ENCODE measurements at regions not wholly inside any gene's neighbourhood (a gene's known extent, or its start where the extent isn't known, plus 50 kb on each side); places are given as distances from the start of the nearest gene placed in this dataset.

DNA sequence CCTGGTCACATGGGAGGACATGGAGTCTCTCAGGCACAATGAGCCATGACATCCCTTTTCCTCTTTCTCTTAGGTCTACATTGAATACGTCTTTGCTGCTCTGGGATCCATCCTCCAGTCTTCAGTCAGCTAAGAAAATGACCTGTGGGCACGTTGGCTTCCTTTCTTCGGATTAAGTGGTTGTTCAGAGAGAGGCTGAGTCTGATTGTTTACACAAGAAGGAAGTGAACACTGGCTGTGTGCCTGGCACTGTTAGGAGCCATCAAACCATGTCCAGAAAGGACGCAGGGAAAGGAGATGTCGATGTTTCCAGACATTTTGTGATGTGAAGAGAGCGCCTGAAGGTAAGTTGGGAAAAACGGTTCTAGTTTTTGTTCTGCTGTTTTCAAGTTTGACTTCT is 309.9 kb upstream of the CDYL start:
- 38% methylated on average over 6 of the region's 7 CpGs for WGBS (ENCODE audit: insufficient coverage)
- peaks cover 2% of the 10 kb centered on the region for H3K27me3 ChIP-seq (ENCODE audit: control insufficient read depth, insufficient read depth, low read length)
- H3K9me3 ChIP-seq (ENCODE audit: control insufficient read depth, insufficient read depth, low read length) = peaks cover 4% of the 10 kb centered on the region
- no peak overlapping the region for H3K4me3 ChIP-seq (ENCODE audit: low read depth, low read length)
- DNase-seq (ENCODE audit: low read depth in 4 of 6, low spot score in 6 of 6) = peak in 1 of 6 donors; percentile 14
- peaks cover 4% of the 10 kb centered on the region for H3K4me1 ChIP-seq (ENCODE audit: control insufficient read depth, insufficient read depth, low read length)
- H3K36me3 ChIP-seq (ENCODE audit: control insufficient read depth, insufficient read depth, low read length) = no peaks in the 10 kb centered on the region
- no peak overlapping the region for H3K27ac ChIP-seq (ENCODE audit: low read depth, low read length)

DNA sequence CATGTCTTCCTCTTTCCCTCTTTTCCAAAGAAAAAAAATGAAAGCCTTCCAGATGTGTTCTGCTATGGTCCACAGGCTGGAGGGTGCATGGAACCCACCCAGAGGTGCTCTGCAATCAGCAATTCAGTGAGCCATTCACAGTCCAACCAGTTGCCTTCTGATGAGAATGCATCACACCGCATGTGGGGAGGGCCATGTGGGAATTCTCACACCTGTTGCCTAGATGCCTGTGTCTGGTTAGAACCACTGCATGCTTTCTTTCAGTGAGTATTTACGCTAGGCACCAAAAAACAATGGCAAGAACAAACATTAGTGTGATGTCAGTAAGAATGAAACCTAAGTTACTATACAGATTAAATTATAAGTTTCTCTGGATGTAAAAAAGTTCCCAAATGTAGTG is 311.6 kb upstream of the CDYL start:
- WGBS (ENCODE audit: insufficient coverage) = no CpG with 5 or more reads among the region's 2 CpGs
- no peak for DNase-seq (ENCODE audit: low read depth in 4 of 6, low spot score in 6 of 6)
- H3K36me3 ChIP-seq (ENCODE audit: control insufficient read depth, insufficient read depth, low read length) = no peaks in the 10 kb centered on the region
- H3K27ac ChIP-seq (ENCODE audit: low read depth, low read length) = no peak overlapping the region
- no peak overlapping the region for H3K4me3 ChIP-seq (ENCODE audit: low read depth, low read length)
- peaks cover 2% of the 10 kb centered on the region for H3K27me3 ChIP-seq (ENCODE audit: control insufficient read depth, insufficient read depth, low read length)
- H3K4me1 ChIP-seq (ENCODE audit: control insufficient read depth, insufficient read depth, low read length) = peaks cover 20% of the 10 kb centered on the region
- no peaks in the 10 kb centered on the region for H3K9me3 ChIP-seq (ENCODE audit: control insufficient read depth, insufficient read depth, low read length)

DNA sequence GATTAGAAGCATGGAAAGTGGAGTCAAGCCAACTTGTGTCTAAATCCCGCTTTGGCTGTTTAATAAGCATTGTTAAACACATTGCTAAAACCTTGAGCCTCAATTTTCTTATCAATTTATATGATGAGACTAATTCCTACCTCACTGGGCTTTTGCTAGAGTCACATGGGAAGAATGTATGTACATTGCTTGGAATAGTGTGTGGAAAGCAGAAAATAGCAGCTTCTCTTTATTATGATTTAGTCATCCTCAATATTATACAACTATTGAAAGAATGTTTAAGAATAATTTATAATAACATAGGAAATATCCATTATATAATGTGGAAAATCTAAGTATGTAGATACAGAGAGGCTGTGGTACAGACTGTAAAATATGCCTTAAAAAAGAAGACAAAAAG is 313.0 kb upstream of the CDYL start:
- Histone ChIP-seq H3K4me3 (ENCODE audit: low read depth, low read length) (no peak overlapping the region), H3K9me3 (ENCODE audit: control insufficient read depth, insufficient read depth, low read length) (no peaks in the 10 kb centered on the region), H3K4me1 (ENCODE audit: control insufficient read depth, insufficient read depth, low read length) (peaks cover 21% of the 10 kb centered on the region), H3K36me3 (ENCODE audit: control insufficient read depth, insufficient read depth, low read length) (no peaks in the 10 kb centered on the region), H3K27me3 (ENCODE audit: control insufficient read depth, insufficient read depth, low read length) (peaks cover 2% of the 10 kb centered on the region), H3K27ac (ENCODE audit: low read depth, low read length) (no peak overlapping the region)
- no peak for DNase-seq (ENCODE audit: low read depth in 4 of 6, low spot score in 6 of 6)
- WGBS (ENCODE audit: insufficient coverage) = no CpG with 5 or more reads among the region's 1 CpG

DNA sequence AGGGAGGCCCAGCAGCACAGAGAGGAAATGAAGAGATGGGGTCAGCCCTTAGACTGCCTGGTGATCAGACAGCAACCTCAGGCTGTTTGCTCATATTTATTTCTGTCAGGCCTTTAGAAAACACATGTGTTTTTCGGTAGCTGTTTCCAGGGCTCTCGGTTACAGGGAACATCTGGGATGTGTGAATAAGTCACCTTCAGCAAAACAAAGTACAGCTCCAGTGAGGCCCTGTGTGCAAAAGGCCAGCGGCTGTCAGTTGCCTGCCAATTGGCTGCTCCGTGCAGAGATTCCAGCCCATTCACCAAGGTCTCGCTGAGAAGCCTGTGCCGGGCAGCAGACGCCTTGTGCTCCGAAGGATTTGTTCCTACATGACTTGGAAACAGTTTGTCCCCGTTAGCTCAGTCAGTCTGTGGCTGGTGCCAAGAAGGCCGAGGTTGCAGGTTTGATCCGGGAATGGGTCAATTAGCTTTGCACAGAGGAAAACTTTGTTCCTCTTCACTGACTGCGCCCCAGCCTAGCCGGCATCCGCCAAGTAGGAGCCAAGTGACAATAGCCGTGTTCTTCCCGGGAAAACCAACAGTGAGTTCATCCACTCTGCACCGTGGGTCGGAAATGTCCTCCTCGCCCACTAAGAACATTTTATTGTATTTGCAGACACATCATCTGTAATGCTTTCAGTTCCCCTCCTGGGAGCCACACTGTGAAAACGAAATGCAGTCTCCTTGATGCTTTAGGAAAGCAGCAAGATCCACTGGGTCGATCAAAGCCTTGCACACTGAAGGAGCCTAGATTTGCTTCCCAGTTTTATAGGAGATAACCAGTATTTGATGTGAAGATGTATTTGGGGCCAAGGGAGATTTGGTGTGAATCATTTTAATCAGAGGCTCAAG is 315.4 kb upstream of the CDYL start:
- Histone ChIP-seq H3K27me3 (ENCODE audit: control insufficient read depth, insufficient read depth, low read length) (peaks cover 2% of the 10 kb centered on the region), H3K4me3 (ENCODE audit: low read depth, low read length) (no peak overlapping the region), H3K4me1 (ENCODE audit: control insufficient read depth, insufficient read depth, low read length) (peaks cover 18% of the 10 kb centered on the region), H3K9me3 (ENCODE audit: control insufficient read depth, insufficient read depth, low read length) (peaks cover 3% of the 10 kb centered on the region), H3K36me3 (ENCODE audit: control insufficient read depth, insufficient read depth, low read length) (no peaks in the 10 kb centered on the region), H3K27ac (ENCODE audit: low read depth, low read length) (peak overlapping the region; percentile 59)
- 10% methylated on average over 19 of the region's 21 CpGs for WGBS (ENCODE audit: insufficient coverage)
- peak; percentile 62 to 93 (median 80) for DNase-seq (ENCODE audit: low read depth in 4 of 6, low spot score in 6 of 6)

DNA sequence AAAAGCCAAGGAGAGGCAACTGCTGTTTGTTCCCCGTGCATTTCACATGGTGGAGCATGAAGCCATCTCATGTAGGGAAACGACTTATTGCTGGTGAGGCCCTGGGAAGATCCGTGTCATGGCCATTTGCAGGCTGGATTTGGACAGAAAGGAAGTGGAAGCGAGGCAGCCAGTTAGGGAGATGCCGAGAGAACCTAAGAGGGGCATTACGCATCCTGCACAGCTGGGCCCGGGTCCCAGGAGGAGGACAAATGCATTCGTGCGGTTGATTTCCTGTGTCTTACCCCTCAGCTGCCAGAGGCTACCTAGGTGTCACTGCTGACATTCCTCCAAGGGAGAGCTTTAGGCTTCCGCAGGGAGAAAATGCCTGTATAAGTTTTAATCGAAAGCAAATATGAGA is 316.2 kb upstream of the CDYL start:
- H3K27ac ChIP-seq (ENCODE audit: low read depth, low read length) = peak overlapping the region; percentile 59
- H3K36me3 ChIP-seq (ENCODE audit: control insufficient read depth, insufficient read depth, low read length) = no peaks in the 10 kb centered on the region
- WGBS (ENCODE audit: insufficient coverage) = 73% methylated on average over 10 of the region's 11 CpGs
- peaks cover 3% of the 10 kb centered on the region for H3K9me3 ChIP-seq (ENCODE audit: control insufficient read depth, insufficient read depth, low read length)
- peaks cover 2% of the 10 kb centered on the region for H3K27me3 ChIP-seq (ENCODE audit: control insufficient read depth, insufficient read depth, low read length)
- peaks cover 18% of the 10 kb centered on the region for H3K4me1 ChIP-seq (ENCODE audit: control insufficient read depth, insufficient read depth, low read length)
- H3K4me3 ChIP-seq (ENCODE audit: low read depth, low read length) = no peak overlapping the region
- no peak for DNase-seq (ENCODE audit: low read depth in 4 of 6, low spot score in 6 of 6)

DNA sequence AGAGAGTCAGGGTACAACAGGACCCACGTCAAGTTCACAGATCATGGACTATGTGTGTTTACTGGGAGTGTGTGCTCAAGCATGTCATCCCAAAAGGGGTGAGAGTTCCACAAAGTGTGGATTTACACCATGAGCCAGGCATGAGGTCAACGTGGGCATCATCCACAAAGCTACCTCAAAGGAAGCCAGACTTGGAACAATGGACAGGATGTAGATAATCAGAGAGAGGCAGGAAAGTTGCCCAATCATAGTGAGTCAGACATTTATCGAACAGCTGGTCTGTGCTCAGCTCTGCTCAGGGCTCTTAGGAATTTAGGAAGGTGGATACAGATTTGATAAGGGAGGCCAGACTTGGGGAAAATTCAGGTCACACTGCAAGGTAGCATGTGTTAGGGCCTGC is 317.2 kb upstream of the CDYL start:
- peaks cover 18% of the 10 kb centered on the region for H3K4me1 ChIP-seq (ENCODE audit: control insufficient read depth, insufficient read depth, low read length)
- 92% methylated on average over 3 of the region's 3 CpGs for WGBS (ENCODE audit: insufficient coverage)
- H3K36me3 ChIP-seq (ENCODE audit: control insufficient read depth, insufficient read depth, low read length) = no peaks in the 10 kb centered on the region
- no peak overlapping the region for H3K4me3 ChIP-seq (ENCODE audit: low read depth, low read length)
- DNase-seq (ENCODE audit: low read depth in 4 of 6, low spot score in 6 of 6) = no peak
- peaks cover 2% of the 10 kb centered on the region for H3K27me3 ChIP-seq (ENCODE audit: control insufficient read depth, insufficient read depth, low read length)
- no peak overlapping the region for H3K27ac ChIP-seq (ENCODE audit: low read depth, low read length)
- peaks cover 3% of the 10 kb centered on the region for H3K9me3 ChIP-seq (ENCODE audit: control insufficient read depth, insufficient read depth, low read length)

DNA sequence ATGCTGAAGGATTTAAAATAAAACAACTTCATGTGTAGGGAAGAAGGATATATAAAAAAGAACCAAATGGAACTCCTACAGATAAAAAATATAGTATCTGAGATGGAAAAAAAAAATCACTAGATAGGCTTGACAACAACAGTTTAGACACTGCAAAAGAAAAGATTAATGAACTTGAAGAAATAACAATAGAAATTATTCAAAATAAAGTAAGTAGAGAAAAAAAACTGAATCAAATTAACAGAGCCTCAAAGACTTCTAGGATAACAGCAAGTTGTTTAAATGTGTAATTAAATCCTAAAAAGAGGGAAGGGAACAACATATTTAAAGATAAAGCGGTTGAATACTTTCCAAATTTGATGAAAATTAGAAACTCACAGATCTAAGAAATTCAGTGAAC is 316.3 kb upstream of the ECI2 start:
- H3K4me1 ChIP-seq (ENCODE audit: control insufficient read depth, insufficient read depth, low read length) = no peaks in the 10 kb centered on the region
- peaks cover 6% of the 10 kb centered on the region for H3K9me3 ChIP-seq (ENCODE audit: control insufficient read depth, insufficient read depth, low read length)
- DNase-seq (ENCODE audit: low read depth in 4 of 6, low spot score in 6 of 6) = no peak
- H3K27ac ChIP-seq (ENCODE audit: low read depth, low read length) = no peak overlapping the region
- no peak overlapping the region for H3K4me3 ChIP-seq (ENCODE audit: low read depth, low read length)
- no peaks in the 10 kb centered on the region for H3K36me3 ChIP-seq (ENCODE audit: control insufficient read depth, insufficient read depth, low read length)
- WGBS (ENCODE audit: insufficient coverage) = no CpG with 5 or more reads among the region's 1 CpG
- no peaks in the 10 kb centered on the region for H3K27me3 ChIP-seq (ENCODE audit: control insufficient read depth, insufficient read depth, low read length)

DNA sequence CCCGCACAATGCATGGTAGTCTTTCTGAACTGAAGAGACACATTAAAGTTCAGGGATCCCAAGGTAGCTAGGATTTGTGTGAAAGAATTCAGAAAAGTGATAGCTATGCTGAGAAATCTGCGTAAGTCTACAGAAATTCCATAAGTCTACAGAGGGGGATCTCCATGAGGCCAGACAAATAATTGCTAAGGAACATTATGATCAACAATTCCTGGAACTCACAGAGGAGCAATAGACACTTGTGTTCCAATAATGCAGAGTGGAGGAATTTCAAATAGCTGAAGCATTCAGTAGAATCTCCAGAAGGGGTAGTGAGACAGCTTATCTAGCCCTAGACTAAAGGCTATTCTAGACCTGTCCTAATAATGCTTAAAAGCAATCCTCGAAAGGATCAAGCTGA is 315.7 kb upstream of the ECI2 start:
- no peak for DNase-seq (ENCODE audit: low read depth in 4 of 6, low spot score in 6 of 6)
- Histone ChIP-seq H3K9me3 (ENCODE audit: control insufficient read depth, insufficient read depth, low read length) (peaks cover 4% of the 10 kb centered on the region), H3K36me3 (ENCODE audit: control insufficient read depth, insufficient read depth, low read length) (no peaks in the 10 kb centered on the region), H3K4me1 (ENCODE audit: control insufficient read depth, insufficient read depth, low read length) (no peaks in the 10 kb centered on the region), H3K4me3 (ENCODE audit: low read depth, low read length) (no peak overlapping the region), H3K27me3 (ENCODE audit: control insufficient read depth, insufficient read depth, low read length) (no peaks in the 10 kb centered on the region), H3K27ac (ENCODE audit: low read depth, low read length) (no peak overlapping the region)
- 100% methylated on average over 1 of the region's 3 CpGs for WGBS (ENCODE audit: insufficient coverage)

DNA sequence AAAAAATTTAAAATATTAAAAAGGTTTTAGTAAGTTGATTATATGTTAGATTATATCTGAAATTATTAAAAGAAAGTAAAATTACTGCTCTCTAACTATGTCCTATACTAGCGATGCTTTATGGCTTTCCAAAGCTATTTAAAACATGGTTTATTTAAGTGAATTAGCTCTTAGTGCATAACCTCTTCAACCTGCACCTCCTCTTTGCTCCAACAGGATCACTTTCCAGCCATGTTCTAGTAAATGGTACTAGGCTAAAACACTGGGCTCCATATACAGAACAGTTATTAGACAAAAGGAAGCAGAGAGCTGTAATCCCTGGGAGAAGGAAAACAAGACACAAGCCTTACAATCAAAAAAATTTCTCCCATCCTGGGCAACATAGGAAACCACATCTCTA is 314.9 kb upstream of the ECI2 start:
- Histone ChIP-seq H3K27ac (ENCODE audit: low read depth, low read length) (no peak overlapping the region), H3K4me1 (ENCODE audit: control insufficient read depth, insufficient read depth, low read length) (no peaks in the 10 kb centered on the region), H3K36me3 (ENCODE audit: control insufficient read depth, insufficient read depth, low read length) (no peaks in the 10 kb centered on the region), H3K27me3 (ENCODE audit: control insufficient read depth, insufficient read depth, low read length) (no peaks in the 10 kb centered on the region), H3K4me3 (ENCODE audit: low read depth, low read length) (no peak overlapping the region), H3K9me3 (ENCODE audit: control insufficient read depth, insufficient read depth, low read length) (peaks cover 5% of the 10 kb centered on the region)
- DNase-seq (ENCODE audit: low read depth in 4 of 6, low spot score in 6 of 6) = no peak
- WGBS (ENCODE audit: insufficient coverage) = no CpG with 5 or more reads among the region's 1 CpG

DNA sequence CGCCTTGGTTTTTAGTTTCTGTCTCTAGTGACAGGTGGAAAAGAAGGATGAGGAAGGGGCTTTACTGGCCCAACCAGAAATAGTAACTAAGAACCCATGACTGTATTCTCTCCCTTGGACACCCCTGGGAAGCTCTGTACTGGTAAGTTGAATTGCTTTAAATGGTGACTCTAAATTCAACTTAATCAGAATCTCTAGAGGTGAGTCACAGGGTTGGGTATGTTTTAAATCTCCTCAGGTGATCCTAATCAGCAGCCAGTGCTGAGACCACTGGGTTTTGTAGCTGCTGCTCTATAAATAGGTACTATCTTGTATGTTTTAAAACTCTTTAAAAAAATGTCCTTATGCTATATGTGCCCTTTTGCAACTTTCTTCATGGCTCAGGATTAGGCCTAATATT is 314.0 kb upstream of the ECI2 start:
- H3K9me3 ChIP-seq (ENCODE audit: control insufficient read depth, insufficient read depth, low read length) = peaks cover 5% of the 10 kb centered on the region
- no peak for DNase-seq (ENCODE audit: low read depth in 4 of 6, low spot score in 6 of 6)
- H3K36me3 ChIP-seq (ENCODE audit: control insufficient read depth, insufficient read depth, low read length) = no peaks in the 10 kb centered on the region
- WGBS (ENCODE audit: insufficient coverage) = no CpG with 5 or more reads among the region's 1 CpG
- H3K4me1 ChIP-seq (ENCODE audit: control insufficient read depth, insufficient read depth, low read length) = no peaks in the 10 kb centered on the region
- H3K27me3 ChIP-seq (ENCODE audit: control insufficient read depth, insufficient read depth, low read length) = no peaks in the 10 kb centered on the region
- no peak overlapping the region for H3K4me3 ChIP-seq (ENCODE audit: low read depth, low read length)
- H3K27ac ChIP-seq (ENCODE audit: low read depth, low read length) = no peak overlapping the region

Data from spinal cord (tissue), 9 donors.